SK-N-SH treated with all-trans-retinoic acid at 6 μM for 48 hours (cell line): ENCODE measurements at regions not wholly inside any gene's neighbourhood (a gene's known extent, or its start where the extent isn't known, plus 50 kb on each side); places are given as distances from the start of the nearest gene placed in this dataset.

Experiments used
- ATAC-seq: fragments of 200-7000 bp; cut with Tn5 transposase; 3 replicates; pipeline ENCODE4 v1.9.1; 2020; ENCODE audit warnings: mild to moderate bottlenecking, moderate library complexity
- ARNTL ChIP-seq: fragments of 450-650 bp; formaldehyde crosslinking; IDR thresholded peaks from 2 replicates; pipeline ENCODE4 v1.5.0; 2020; ENCODE audit warnings: low read depth, mild to moderate bottlenecking, moderate library complexity, borderline replicate concordance
- BACH2 ChIP-seq: fragments of 250-450 bp; sonication (Bioruptor Pico); IDR thresholded peaks from 2 replicates; pipeline ENCODE4 v1.9.0; 2021; ENCODE audit warnings: mild to moderate bottlenecking, borderline replicate concordance
- CSDC2 ChIP-seq: fragments of 250-450 bp; sonication (Bioruptor Pico); IDR thresholded peaks from 2 replicates; pipeline ENCODE4 v1.5.0; 2020; ENCODE audit warnings: mild to moderate bottlenecking, moderate library complexity
- ESRRG ChIP-seq: fragments of 250-450 bp; sonication (Bioruptor Pico); IDR thresholded peaks from 2 replicates; pipeline ENCODE4 v1.6.1; 2021; ENCODE audit warnings: mild to moderate bottlenecking
- GLIS3 ChIP-seq: fragments of 250-450 bp; sonication (Bioruptor Pico); IDR thresholded peaks from 2 replicates; pipeline ENCODE4 v1.5.0; 2020; ENCODE audit warnings: mild to moderate bottlenecking, moderate library complexity
- OSR1 ChIP-seq: fragments of 250-450 bp; sonication (Bioruptor Pico); IDR thresholded peaks from 2 replicates; pipeline ENCODE4 v1.8.0; 2022; ENCODE audit warnings: moderate library complexity, mild to moderate bottlenecking, inconsistent platforms
- RARB ChIP-seq: fragments of 250-450 bp; sonication (Bioruptor Pico); IDR thresholded peaks from 2 replicates; pipeline ENCODE4 v1.8.0; 2021; ENCODE audit warnings: mild to moderate bottlenecking, moderate library complexity
- TCF4 ChIP-seq: fragments of 250-450 bp; sonication (Bioruptor Pico); IDR thresholded peaks from 2 replicates; pipeline ENCODE4 v1.8.0; 2021; ENCODE audit warnings: mild to moderate bottlenecking, moderate library complexity, borderline replicate concordance
- TOX ChIP-seq: fragments of 250-450 bp; sonication (Bioruptor Pico); IDR thresholded peaks from 2 replicates; pipeline ENCODE4 v1.8.0; 2021; ENCODE audit warnings: mild to moderate bottlenecking, moderate library complexity, borderline replicate concordance
- ZC3H10 ChIP-seq: fragments of 250-450 bp; sonication (Bioruptor Pico); IDR thresholded peaks from 2 replicates; pipeline ENCODE4 v1.5.1; 2021; ENCODE audit warnings: mild to moderate bottlenecking, moderate library complexity
- ZFP3 ChIP-seq: fragments of 250-450 bp; sonication (Bioruptor Pico); IDR thresholded peaks from 2 replicates; pipeline ENCODE4 v1.5.0; 2020; ENCODE audit warnings: mild to moderate bottlenecking, moderate library complexity
- ZFP30 ChIP-seq: fragments of 450-650 bp; formaldehyde crosslinking; IDR thresholded peaks from 2 replicates; pipeline ENCODE4 v1.5.0; 2022; ENCODE audit warnings: mild to moderate bottlenecking, moderate library complexity
- ZNF565 ChIP-seq: fragments of 450-650 bp; formaldehyde crosslinking; conservative IDR thresholded peaks from 2 replicates; pipeline ENCODE4 v1.5.0; 2020; ENCODE audit warnings: low read depth, mild to moderate bottlenecking, moderate library complexity
- ZNF70 ChIP-seq: fragments of 450-650 bp; formaldehyde crosslinking; IDR thresholded peaks from 2 replicates; pipeline ENCODE4 v1.5.0; 2020; ENCODE audit warnings: mild to moderate bottlenecking, moderate library complexity
- ZNF8 ChIP-seq: fragments of 450-650 bp; formaldehyde crosslinking; IDR thresholded peaks from 2 replicates; pipeline ENCODE4 v1.5.0; 2020; ENCODE audit warnings: mild to moderate bottlenecking, moderate library complexity
- TF ChIP-seq, protein P1 (sequence below): fragments of 250-450 bp; sonication (Bioruptor Pico); IDR thresholded peaks from 2 replicates; pipeline ENCODE4 v1.5.0; 2020; ENCODE audit warnings: mild to moderate bottlenecking, moderate library complexity
- TF ChIP-seq, protein P2 (sequence below): fragments of 250-450 bp; sonication (Bioruptor Pico); IDR thresholded peaks from 2 replicates; pipeline ENCODE4 v1.5.1; 2021; ENCODE audit warnings: mild to moderate bottlenecking, moderate library complexity
- TF ChIP-seq, protein P3 (sequence below): fragments of 250-450 bp; sonication (Bioruptor Pico); IDR thresholded peaks from 2 replicates; pipeline ENCODE4 v1.5.1; 2020; ENCODE audit warnings: low read depth, mild to moderate bottlenecking, moderate library complexity
- TF ChIP-seq, protein P4 (sequence below): fragments of 250-450 bp; sonication (Bioruptor Pico); IDR thresholded peaks from 2 replicates; pipeline ENCODE4 v1.8.0; 2020; ENCODE audit warnings: mild to moderate bottlenecking, moderate library complexity, borderline replicate concordance

DNA sequence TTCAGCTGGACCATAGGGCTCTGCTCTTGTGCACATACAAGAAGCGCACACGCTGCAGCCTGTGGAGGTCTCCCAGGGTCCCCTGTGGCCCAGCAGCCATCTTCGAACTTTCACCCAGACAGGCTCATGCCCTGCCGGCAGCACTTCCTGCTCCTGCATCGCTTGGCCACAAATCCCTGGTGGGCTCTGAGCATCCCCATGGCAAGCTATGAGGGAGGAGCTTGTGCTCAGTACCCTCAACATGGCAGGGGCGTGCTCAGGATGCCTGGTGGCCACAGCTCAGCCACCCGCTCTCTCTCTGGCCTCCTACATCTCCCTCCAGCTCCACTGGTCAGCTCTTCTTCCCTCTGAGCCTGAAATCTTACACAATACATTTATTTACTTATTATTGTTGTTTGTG lies 63.7 kb downstream of the IRX2 start (continued):
- TF ChIP-seq, protein P1, sequence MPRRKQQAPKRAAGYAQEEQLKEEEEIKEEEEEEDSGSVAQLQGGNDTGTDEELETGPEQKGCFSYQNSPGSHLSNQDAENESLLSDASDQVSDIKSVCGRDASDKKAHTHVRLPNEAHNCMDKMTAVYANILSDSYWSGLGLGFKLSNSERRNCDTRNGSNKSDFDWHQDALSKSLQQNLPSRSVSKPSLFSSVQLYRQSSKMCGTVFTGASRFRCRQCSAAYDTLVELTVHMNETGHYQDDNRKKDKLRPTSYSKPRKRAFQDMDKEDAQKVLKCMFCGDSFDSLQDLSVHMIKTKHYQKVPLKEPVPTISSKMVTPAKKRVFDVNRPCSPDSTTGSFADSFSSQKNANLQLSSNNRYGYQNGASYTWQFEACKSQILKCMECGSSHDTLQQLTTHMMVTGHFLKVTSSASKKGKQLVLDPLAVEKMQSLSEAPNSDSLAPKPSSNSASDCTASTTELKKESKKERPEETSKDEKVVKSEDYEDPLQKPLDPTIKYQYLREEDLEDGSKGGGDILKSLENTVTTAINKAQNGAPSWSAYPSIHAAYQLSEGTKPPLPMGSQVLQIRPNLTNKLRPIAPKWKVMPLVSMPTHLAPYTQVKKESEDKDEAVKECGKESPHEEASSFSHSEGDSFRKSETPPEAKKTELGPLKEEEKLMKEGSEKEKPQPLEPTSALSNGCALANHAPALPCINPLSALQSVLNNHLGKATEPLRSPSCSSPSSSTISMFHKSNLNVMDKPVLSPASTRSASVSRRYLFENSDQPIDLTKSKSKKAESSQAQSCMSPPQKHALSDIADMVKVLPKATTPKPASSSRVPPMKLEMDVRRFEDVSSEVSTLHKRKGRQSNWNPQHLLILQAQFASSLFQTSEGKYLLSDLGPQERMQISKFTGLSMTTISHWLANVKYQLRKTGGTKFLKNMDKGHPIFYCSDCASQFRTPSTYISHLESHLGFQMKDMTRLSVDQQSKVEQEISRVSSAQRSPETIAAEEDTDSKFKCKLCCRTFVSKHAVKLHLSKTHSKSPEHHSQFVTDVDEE, result no peak
- TF ChIP-seq ESRRG (CRISPR knock-in tag), result no peak
- no peak for TF ChIP-seq RARB (CRISPR knock-in tag)
- TF ChIP-seq ZFP3 (CRISPR knock-in tag), result no peak
- TF ChIP-seq ARNTL (CRISPR knock-in tag), result no peak
- TF ChIP-seq TOX (CRISPR knock-in tag), result no peak
- no peak for TF ChIP-seq ZNF8 (CRISPR knock-in tag)
- no peak for TF ChIP-seq ZNF565
- TF ChIP-seq GLIS3, result no peak
- TF ChIP-seq CSDC2, result no peak
- TF ChIP-seq TCF4, result no peak
- TF ChIP-seq OSR1, result no peak
- TF ChIP-seq, protein P2, sequence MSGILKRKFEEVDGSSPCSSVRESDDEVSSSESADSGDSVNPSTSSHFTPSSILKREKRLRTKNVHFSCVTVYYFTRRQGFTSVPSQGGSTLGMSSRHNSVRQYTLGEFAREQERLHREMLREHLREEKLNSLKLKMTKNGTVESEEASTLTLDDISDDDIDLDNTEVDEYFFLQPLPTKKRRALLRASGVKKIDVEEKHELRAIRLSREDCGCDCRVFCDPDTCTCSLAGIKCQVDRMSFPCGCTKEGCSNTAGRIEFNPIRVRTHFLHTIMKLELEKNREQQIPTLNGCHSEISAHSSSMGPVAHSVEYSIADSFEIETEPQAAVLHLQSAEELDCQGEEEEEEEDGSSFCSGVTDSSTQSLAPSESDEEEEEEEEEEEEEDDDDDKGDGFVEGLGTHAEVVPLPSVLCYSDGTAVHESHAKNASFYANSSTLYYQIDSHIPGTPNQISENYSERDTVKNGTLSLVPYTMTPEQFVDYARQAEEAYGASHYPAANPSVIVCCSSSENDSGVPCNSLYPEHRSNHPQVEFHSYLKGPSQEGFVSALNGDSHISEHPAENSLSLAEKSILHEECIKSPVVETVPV (CRISPR knock-in tag), result no peak

DNA sequence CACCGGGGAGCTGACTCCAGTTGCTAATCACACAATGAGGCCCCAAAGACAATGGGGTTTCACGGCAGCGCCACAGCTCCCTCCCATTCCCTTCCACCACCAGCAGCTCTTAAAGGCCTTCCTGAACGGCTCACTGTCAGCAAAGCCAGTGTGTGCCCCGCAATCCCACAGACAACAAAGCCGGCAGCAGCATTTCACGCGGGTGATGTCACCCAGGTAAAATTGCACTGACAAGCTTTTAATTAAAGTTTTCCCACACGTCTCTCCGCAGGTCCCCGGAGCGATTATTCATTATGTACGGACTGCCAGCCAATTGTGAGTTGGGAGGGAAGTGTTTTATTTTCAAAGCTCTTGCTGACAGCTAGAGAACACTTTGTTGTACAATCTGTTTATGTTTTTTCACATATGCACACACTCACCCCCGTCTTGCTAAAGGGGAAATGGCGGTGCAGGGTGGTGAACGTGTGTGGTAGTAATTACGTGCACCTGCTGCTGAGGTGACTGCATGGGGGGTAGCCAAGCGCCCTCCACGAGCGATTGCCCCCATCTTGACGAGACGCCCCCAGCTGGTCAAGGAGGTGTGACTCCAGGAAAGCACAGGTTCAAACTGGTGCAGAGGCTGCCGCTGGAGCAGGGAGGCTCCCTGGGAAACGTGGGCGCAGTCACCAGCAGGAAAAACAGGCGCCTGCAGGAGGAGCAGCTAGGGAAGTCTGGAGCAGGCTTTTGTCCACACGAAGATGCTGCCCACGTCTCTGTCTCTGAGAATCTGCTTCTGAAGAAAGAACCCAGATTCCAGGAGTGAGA lies 65.0 kb downstream of the IRX2 start:
- TF ChIP-seq GLIS3 (no peak), OSR1 (no peak), BACH2 (CRISPR knock-in tag) (no peak)
- TF ChIP-seq, protein P3, sequence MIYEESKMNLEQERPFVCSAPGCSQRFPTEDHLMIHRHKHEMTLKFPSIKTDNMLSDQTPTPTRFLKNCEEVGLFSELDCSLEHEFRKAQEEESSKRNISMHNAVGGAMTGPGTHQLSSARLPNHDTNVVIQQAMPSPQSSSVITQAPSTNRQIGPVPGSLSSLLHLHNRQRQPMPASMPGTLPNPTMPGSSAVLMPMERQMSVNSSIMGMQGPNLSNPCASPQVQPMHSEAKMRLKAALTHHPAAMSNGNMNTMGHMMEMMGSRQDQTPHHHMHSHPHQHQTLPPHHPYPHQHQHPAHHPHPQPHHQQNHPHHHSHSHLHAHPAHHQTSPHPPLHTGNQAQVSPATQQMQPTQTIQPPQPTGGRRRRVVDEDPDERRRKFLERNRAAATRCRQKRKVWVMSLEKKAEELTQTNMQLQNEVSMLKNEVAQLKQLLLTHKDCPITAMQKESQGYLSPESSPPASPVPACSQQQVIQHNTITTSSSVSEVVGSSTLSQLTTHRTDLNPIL, result no peak
- TF ChIP-seq, protein P2 (CRISPR knock-in tag), result no peak
- TF ChIP-seq, protein P1, result no peak
- no peak for ATAC-seq

DNA sequence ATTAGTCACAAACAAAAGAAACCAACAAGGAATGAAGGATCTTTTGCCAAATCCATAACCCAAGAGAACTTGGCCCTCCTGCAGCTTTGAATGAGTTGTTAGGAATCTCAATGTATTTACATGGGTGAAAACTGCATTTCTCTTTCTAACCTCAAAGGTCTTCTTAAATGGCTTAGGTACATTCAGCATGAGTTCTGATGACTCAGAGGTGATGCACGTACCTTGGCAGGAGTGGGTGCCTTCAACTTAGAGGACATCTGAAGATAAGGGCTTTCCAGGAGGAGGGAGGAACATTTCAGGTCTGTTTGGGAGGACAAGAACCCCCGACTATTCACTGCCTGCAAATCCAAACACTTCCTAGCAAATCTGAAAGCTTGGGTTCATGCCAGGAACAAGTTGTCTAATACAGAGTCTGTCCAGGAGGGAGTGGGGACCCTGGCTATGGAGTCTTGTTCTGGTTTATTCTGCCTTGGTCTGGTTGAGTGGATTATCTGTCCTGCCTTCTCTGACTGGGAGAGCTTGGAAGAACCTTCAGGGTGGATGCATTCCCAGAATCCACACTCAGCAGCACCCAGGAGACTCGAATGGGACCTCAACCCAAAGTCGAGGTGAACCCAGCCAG lies 65.7 kb downstream of the IRX2 start:
- ATAC-seq, result no peak
- TF ChIP-seq ZNF565, result no peak
- no peak for TF ChIP-seq ZFP30 (CRISPR knock-in tag)
- no peak for TF ChIP-seq ZC3H10
- no peak for TF ChIP-seq OSR1
- TF ChIP-seq ZNF70 (CRISPR knock-in tag), result no peak
- TF ChIP-seq, protein P3, result no peak
- TF ChIP-seq, protein P4, sequence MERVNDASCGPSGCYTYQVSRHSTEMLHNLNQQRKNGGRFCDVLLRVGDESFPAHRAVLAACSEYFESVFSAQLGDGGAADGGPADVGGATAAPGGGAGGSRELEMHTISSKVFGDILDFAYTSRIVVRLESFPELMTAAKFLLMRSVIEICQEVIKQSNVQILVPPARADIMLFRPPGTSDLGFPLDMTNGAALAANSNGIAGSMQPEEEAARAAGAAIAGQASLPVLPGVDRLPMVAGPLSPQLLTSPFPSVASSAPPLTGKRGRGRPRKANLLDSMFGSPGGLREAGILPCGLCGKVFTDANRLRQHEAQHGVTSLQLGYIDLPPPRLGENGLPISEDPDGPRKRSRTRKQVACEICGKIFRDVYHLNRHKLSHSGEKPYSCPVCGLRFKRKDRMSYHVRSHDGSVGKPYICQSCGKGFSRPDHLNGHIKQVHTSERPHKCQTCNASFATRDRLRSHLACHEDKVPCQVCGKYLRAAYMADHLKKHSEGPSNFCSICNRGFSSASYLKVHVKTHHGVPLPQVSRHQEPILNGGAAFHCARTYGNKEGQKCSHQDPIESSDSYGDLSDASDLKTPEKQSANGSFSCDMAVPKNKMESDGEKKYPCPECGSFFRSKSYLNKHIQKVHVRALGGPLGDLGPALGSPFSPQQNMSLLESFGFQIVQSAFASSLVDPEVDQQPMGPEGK (CRISPR knock-in tag), result no peak
- TF ChIP-seq, protein P2 (CRISPR knock-in tag), result no peak
- TF ChIP-seq ZFP3 (CRISPR knock-in tag), result no peak
- TF ChIP-seq BACH2 (CRISPR knock-in tag), result no peak
